NCI-H1417 (cell line): ENCODE measurements at regions not wholly inside any gene's neighbourhood (a gene's known extent, or its start where the extent isn't known, plus 50 kb on each side); places are given as distances from the start of the nearest gene placed in this dataset.

Experiments used
- DNase-seq, 3 experiments: peaks; one replicate each; lab custom pipeline; 2025; lab: John Stamatoyannopoulos, UW

- peak in 1 of 3 experiments; percentile 37 for DNase-seq
Measured at GRCh38 chr13:84077271-84077670, 195.0 kb upstream of the SLITRK1 start.

- DNase-seq, result peak in 1 of 3 experiments; percentile 43
Measured at GRCh38 chr13:84076280-84076679, 194.0 kb upstream of the SLITRK1 start.

GRCh38 chr13:84050536-84050935 lies 168.3 kb upstream of the SLITRK1 start:
- DNase-seq, result peak in 1 of 3 experiments; percentile 29

GRCh38 chr13:84049443-84050219 lies 167.4 kb upstream of the SLITRK1 start:
- DNase-seq, result no peak

- no peak for DNase-seq
Measured at GRCh38 chr13:84044805-84045204, 162.5 kb upstream of the SLITRK1 start.

- DNase-seq, result peak in 2 of 3 experiments; percentile 65 to 86
Measured at GRCh38 chr13:84038001-84038400, 155.7 kb upstream of the SLITRK1 start.

- DNase-seq, result no peak
Measured at GRCh38 chr13:84032116-84032515, 149.8 kb upstream of the SLITRK1 start.

- DNase-seq, result no peak
Measured at GRCh38 chr13:84031120-84031519, 148.8 kb upstream of the SLITRK1 start.

GRCh38 chr13:84029396-84029795 lies 147.1 kb upstream of the SLITRK1 start:
- no peak for DNase-seq

- DNase-seq, result no peak
Measured at GRCh38 chr13:84025824-84026223, 143.6 kb upstream of the SLITRK1 start.

- DNase-seq, result no peak
Measured at GRCh38 chr13:83996415-83996814, 114.1 kb upstream of the SLITRK1 start.

GRCh38 chr13:83995930-83996329 lies 113.7 kb upstream of the SLITRK1 start:
- DNase-seq, result no peak

- no peak for DNase-seq
Measured at GRCh38 chr13:83992566-83993358, 110.5 kb upstream of the SLITRK1 start.

- DNase-seq, result no peak
Measured at GRCh38 chr13:83987394-83987793, 105.1 kb upstream of the SLITRK1 start.

GRCh38 chr13:83984793-83985192 lies 102.5 kb upstream of the SLITRK1 start:
- DNase-seq, result no peak

- peak in 1 of 3 experiments; percentile 17 for DNase-seq
Measured at GRCh38 chr13:83980331-83980730, 98.1 kb upstream of the SLITRK1 start.

- no peak for DNase-seq
Measured at GRCh38 chr13:83975655-83976165, 93.4 kb upstream of the SLITRK1 start.

GRCh38 chr13:83958531-83958930 lies 76.3 kb upstream of the SLITRK1 start:
- DNase-seq, result no peak

GRCh38 chr13:83955011-83955410 lies 72.7 kb upstream of the SLITRK1 start:
- DNase-seq, result no peak

- no peak for DNase-seq
Measured at GRCh38 chr13:83953916-83954315, 71.6 kb upstream of the SLITRK1 start.

- no peak for DNase-seq
Measured at GRCh38 chr13:83950293-83950692, 68.0 kb upstream of the SLITRK1 start.

- DNase-seq, result peak in 1 of 3 experiments; percentile 40
Measured at GRCh38 chr13:83943530-83944279, 61.4 kb upstream of the SLITRK1 start.
